HG03442 (cell line): ENCODE measurements at regions not wholly inside any gene's neighbourhood (a gene's known extent, or its start where the extent isn't known, plus 50 kb on each side); places are given as distances from the start of the nearest gene placed in this dataset.
"Not testable (repeated sequence)": the region's sequence is repeated elsewhere in the genome, so short reads cannot be mapped to it uniquely, and the experiment has no call there.

ENCODE experiments used
- ATAC-seq: cut with Tn5 transposase; IDR thresholded peaks from one replicate; pipeline ENCODE4 v1.9.1; 2021; ENCODE audit warnings: mild to moderate bottlenecking, moderate library complexity; ENCODE audit not compliant: unreplicated experiment

DNA sequence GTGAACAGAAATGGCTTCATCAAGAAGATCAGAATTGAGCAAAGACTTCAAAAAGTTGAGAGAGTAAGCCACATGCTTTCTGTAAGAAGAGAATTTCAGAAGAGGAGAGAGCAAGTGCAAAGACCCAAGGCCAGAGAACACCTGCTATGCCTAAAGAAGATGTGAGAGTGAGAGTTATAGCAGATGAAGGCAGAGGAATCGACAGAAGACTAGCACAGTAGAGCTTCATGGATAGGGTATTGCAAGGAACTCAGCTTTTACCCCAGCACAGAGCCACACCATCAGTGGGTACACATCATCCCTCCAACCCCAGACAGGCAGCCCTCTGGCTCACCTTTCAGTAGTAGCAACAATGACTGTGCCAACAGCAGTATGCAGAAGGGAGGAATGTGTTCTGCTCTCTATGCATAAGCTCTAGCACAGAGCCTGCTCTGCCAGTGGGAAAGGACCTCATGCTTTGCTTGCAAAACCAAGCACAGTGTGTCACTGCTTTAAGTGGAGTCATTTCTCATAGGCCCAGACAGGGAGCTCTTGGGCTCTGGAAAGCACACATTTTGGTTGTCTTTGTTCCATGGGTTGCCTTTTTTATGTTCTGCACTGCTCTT, 318.6 kb downstream of the NAF1 start:
- no peak for ATAC-seq

- ATAC-seq, result no peak
These were observed 324.9 kb downstream of the NAF1 start for GRCh38 chr4:162841753-162842152.

- no peak for ATAC-seq
These were observed 326.9 kb downstream of the NAF1 start for GRCh38 chr4:162839814-162840213.

- no peak for ATAC-seq
These were observed 328.0 kb downstream of the NAF1 start for GRCh38 chr4:162838671-162839070.

DNA sequence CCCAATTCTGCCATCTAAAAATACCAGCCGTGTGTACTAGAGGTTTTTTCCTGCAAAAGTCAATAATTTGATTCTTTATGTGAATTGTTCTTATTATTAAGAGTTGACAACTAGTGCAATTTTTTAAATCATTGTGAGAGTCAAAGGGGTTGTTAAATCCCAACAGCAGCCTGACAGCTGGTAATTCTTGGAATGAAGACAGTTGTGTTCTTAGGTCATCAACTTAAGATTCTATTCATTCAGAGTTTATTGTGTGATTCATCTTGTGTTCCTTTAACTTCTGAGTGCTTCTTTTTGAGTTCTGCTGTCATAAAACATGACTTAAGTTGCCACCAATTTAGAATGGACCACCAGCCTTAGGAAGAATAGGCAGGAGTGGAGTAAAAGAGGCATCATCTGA, 329.0 kb downstream of the NAF1 start:
- ATAC-seq, result no peak

GRCh38 chr4:162837241-162837640, 329.4 kb downstream of the NAF1 start:
- ATAC-seq, result no peak

GRCh38 chr4:162836773-162837172, 329.9 kb downstream of the NAF1 start:
- no peak for ATAC-seq

DNA sequence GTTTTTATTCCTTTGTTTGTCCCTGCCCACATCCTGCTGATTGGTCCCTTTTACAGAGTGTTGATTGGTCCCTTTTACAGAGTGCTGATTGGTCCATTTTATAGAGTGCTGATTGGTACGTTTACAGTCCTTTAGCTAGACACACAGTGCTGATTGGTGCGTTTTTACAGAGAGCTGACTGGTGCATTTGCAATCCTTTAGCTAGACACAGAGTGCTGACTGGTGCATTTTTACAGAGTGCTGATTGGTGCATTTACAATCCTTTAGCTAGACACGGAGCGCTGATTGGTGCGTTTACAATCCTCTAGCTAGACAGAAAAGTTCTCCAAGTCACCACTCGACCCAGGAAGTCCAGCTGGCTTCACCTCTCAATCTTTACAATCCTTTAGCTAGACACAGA, 330.4 kb downstream of the NAF1 start:
- ATAC-seq, result not testable (repeated sequence)

- no peak for ATAC-seq
These were observed 335.8 kb downstream of the NAF1 start for GRCh38 chr4:162830899-162831298.

- ATAC-seq, result not testable (repeated sequence)
These were observed 349.3 kb downstream of the NAF1 start for GRCh38 chr4:162817374-162817773.

- no peak for ATAC-seq
These were observed 362.3 kb downstream of the NAF1 start for GRCh38 chr4:162804351-162804924.

DNA sequence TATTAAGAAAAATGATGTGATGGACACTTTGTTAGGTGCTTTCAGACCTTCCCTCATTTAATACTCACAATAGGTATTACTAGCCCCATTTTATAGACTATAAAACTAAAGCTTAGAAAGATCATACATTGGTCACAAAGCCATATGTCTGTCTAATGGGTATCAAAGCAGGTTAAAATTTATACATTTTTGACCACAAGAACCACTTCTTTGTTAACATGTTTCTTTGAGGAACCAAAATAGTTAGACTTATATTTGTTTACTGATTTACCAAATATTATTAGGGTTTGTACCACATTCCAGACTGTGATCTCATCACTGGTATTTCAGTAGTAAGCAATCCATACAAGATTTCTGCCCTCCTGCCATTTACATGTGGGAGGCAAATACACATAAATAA, 363.3 kb downstream of the NAF1 start:
- no peak for ATAC-seq

DNA sequence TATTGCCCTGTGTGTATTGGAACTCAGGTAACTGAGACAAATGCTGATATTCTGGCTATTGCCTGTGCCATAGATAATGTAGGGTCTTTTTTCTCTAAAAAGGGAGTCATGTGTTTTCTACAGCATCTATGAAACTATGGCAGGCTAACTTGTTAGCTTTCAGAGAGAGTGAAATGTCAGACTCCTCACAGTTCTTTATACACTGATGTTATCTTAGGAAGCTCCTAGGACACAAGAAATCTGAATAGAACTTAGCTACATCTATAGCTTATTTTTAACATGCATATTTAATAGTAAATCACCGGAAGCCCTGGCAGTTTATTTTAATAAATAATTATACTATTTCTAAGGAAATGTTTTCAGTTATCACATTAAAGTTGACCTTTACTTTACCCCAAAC, 369.6 kb downstream of the NAF1 start:
- no peak for ATAC-seq

- ATAC-seq, result no peak
These were observed 373.1 kb downstream of the NAF1 start for GRCh38 chr4:162793571-162793970.

DNA sequence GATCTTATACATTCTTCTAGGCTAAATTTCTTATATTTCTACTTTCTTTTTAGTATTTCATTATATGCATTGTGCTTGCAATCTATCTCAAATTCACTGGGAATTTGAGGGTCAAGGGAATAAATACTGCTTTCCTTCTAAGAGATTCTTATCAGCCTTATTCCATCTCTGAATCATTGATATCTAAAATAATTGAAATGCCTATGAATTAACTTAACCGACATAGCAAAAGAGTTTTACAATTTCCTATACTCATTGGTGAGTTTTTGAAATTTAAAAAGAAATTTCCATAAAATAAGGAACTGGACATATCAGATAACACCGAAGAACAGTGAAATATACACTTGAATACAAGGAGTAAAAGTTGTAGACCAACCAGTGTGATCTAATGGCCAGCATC, 373.7 kb downstream of the NAF1 start:
- ATAC-seq, result no peak

DNA sequence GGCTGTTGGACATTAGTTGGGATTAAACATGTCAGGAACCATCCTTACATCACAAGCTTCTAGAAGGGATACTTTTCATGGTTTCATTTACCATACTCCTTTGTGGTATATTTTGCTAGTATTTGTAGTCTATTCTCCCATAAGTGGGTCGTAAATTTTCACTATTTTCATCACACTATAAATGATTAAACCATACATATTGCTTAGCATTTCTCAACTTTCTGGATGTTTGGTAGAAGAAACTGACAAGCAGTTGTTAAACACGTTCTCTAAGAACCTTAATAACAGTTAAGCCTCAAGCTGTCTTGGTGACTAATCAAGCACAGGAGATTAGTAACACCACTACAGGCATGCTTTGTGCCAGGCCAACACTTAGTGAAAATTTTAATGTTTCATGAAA, 375.5 kb downstream of the NAF1 start:
- ATAC-seq, result no peak

GRCh38 chr4:162787120-162787519, 379.6 kb downstream of the NAF1 start:
- no peak for ATAC-seq

DNA sequence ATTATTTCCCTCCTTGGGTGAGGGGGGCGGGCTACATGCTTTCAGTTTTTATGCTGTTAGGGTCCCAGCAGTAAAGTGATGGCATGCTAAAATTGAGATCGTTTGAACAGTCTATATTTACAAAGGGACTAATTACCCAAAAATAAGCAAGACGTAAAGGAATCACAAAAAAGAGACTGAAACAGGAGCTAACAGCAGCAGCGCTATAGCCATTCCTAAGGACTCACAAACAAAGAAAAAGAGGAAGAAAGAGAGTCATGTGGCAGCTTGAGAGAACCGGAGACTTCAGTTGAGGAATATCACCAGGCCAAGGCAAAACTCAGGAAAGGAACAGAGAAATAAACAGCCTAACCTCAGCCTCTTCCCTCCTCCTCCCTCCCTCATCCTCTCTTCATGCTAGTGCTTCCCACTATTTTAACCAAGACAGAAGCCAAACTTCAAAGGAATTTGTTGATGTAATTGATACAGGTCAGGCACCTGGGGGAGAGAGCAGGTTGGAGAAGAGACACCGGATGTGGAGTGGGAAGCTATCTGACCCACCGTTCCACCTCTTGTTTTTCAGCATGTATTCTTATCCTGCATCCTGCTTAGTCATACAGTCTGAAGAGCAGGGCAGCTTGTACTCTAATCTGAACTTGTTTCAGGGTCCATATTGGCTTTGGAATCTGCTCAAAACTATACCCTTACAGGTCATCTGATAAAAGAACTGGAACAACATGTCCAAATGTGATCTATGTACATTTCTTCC, 383.7 kb downstream of the NAF1 start:
- no peak for ATAC-seq

GRCh38 chr4:162782096-162782777, 384.5 kb downstream of the NAF1 start:
- ATAC-seq, result no peak

- no peak for ATAC-seq
These were observed 395.8 kb downstream of the NAF1 start for GRCh38 chr4:162770761-162771490.

DNA sequence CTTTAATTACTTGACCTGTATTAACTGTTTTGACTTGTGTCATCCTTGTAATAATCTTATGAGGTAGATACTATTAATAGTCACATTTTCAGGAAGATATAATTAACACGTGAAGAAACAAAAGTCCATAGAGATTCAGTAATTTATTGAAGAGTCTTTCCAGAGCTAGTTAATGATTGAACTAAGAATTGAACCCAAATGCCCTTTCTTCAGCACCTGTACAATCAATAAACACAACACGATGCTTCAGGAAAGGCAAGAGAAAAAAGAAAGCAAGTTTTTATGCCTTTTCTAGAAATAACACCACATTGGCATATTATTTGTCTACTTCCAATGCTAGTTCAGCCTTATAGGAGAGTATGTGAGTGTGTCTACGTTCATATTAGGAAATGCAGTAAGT, 399.6 kb downstream of the NAF1 start:
- no peak for ATAC-seq
